GM12891 (cell line): ENCODE measurements at regions not wholly inside any gene's neighbourhood (a gene's known extent, or its start where the extent isn't known, plus 50 kb on each side); places are given as distances from the start of the nearest gene placed in this dataset.

Experiments used
- DNase-seq: peaks from one replicate; pipeline ENCODE4 v3.0.0; 2011; ENCODE audit warnings: low spot score; ENCODE audit not compliant: insufficient read length
- FAIRE-seq: peaks from 2 replicates; lab custom pipeline; 2011; peaks lifted over from hg19 to GRCh38; lab: Jason Lieb, UNC
- PAX5 ChIP-seq: IDR thresholded peaks from 2 replicates; pipeline ENCODE4 v1.6.1; 2011; ENCODE audit warnings: low read length, moderate library complexity, mild to moderate bottlenecking; ENCODE audit not compliant: insufficient read depth, severe bottlenecking
- POLR2A ChIP-seq: IDR thresholded peaks from 2 replicates; pipeline ENCODE4 v1.6.1; 2011; ENCODE audit warnings: low read depth, low read length, control low read depth
- POLR2AphosphoS5 ChIP-seq: IDR thresholded peaks from 2 replicates; pipeline ENCODE4 v1.6.1; 2011; ENCODE audit warnings: low read depth, low read length, control low read depth
- POU2F2 ChIP-seq: IDR thresholded peaks from 2 replicates; pipeline ENCODE4 v1.6.1; 2011; ENCODE audit warnings: low read depth, mild to moderate bottlenecking, control low read depth, low read length, moderate library complexity
- SPI1 ChIP-seq: IDR thresholded peaks from 2 replicates; pipeline ENCODE4 v1.6.1; 2011; ENCODE audit warnings: low read depth, low read length, control low read depth
- TAF1 ChIP-seq: IDR thresholded peaks from 2 replicates; pipeline ENCODE4 v1.6.1; 2011; ENCODE audit warnings: low read depth, low read length, control low read depth

- TF ChIP-seq TAF1, result no peak
- TF ChIP-seq PAX5, result no peak
- TF ChIP-seq SPI1, result no peak
- TF ChIP-seq POLR2AphosphoS5, result no peak
- no peak for TF ChIP-seq POU2F2
- no peak for TF ChIP-seq POLR2A
- FAIRE-seq (no peak), DNase-seq (no peak)
Measured at GRCh38 chr9:129273941-129274684, 96.1 kb upstream of the IER5L start.

GRCh38 chr9:129273136-129273895, 95.3 kb upstream of the IER5L start:
- FAIRE-seq (no peak), DNase-seq (no peak)
- TF ChIP-seq PAX5, result no peak
- TF ChIP-seq POU2F2, result no peak
- TF ChIP-seq POLR2AphosphoS5, result no peak
- no peak for TF ChIP-seq SPI1
- no peak for TF ChIP-seq TAF1
- TF ChIP-seq POLR2A, result no peak

GRCh38 chr9:129272348-129273025, 94.4 kb upstream of the IER5L start:
- FAIRE-seq (no peak), DNase-seq (no peak)
- TF ChIP-seq POLR2AphosphoS5 (no peak), TAF1 (no peak), POLR2A (no peak), POU2F2 (no peak), PAX5 (no peak), SPI1 (no peak)

GRCh38 chr9:129270903-129271431, 92.9 kb upstream of the IER5L start:
- DNase-seq, result no peak
- TF ChIP-seq PAX5, result no peak
- TF ChIP-seq POLR2AphosphoS5, result no peak
- TF ChIP-seq SPI1, result no peak
- no peak for TF ChIP-seq TAF1
- TF ChIP-seq POU2F2, result no peak
- no peak for TF ChIP-seq POLR2A
- peak; percentile 88 for FAIRE-seq

- DNase-seq, result peak; percentile 64
- TF ChIP-seq SPI1 (no peak), PAX5 (peak; percentile 98), POU2F2 (peak; percentile 75; the same call in 1 of the 2 replicates), POLR2A (0 out of 2 replicates have a peak, but pooled peaks have one; percentile 30), POLR2AphosphoS5 (peak; percentile 29; the same call in 1 of the 2 replicates), TAF1 (no peak)
- FAIRE-seq, result peak; percentile 92
Measured at GRCh38 chr9:129270205-129270604, 92.1 kb upstream of the IER5L start.

- no peak for DNase-seq
- TF ChIP-seq TAF1 (no peak), PAX5 (no peak), POU2F2 (no peak), POLR2A (no peak), SPI1 (no peak), POLR2AphosphoS5 (no peak)
- FAIRE-seq, result no peak
Measured at GRCh38 chr9:129267141-129267540, 89.1 kb upstream of the IER5L start.

GRCh38 chr9:129266536-129266935, 88.5 kb upstream of the IER5L start:
- no peak for FAIRE-seq
- TF ChIP-seq POLR2A (no peak), POU2F2 (no peak), SPI1 (no peak), PAX5 (no peak), TAF1 (no peak), POLR2AphosphoS5 (no peak)
- DNase-seq, result no peak

GRCh38 chr9:129264388-129264787, 86.3 kb upstream of the IER5L start:
- no peak for TF ChIP-seq SPI1
- DNase-seq, result no peak
- FAIRE-seq, result no peak

GRCh38 chr9:129263836-129264235, 85.8 kb upstream of the IER5L start:
- no peak for DNase-seq
- TF ChIP-seq POLR2A (no peak), SPI1 (no peak), POU2F2 (no peak), POLR2AphosphoS5 (no peak), PAX5 (no peak), TAF1 (no peak)
- no peak for FAIRE-seq
